ENCODE measurements at regions not wholly inside any gene's neighbourhood (a gene's known extent, or its start where the extent isn't known, plus 50 kb on each side); places are given as distances from the start of the nearest gene placed in this dataset.

DNA sequence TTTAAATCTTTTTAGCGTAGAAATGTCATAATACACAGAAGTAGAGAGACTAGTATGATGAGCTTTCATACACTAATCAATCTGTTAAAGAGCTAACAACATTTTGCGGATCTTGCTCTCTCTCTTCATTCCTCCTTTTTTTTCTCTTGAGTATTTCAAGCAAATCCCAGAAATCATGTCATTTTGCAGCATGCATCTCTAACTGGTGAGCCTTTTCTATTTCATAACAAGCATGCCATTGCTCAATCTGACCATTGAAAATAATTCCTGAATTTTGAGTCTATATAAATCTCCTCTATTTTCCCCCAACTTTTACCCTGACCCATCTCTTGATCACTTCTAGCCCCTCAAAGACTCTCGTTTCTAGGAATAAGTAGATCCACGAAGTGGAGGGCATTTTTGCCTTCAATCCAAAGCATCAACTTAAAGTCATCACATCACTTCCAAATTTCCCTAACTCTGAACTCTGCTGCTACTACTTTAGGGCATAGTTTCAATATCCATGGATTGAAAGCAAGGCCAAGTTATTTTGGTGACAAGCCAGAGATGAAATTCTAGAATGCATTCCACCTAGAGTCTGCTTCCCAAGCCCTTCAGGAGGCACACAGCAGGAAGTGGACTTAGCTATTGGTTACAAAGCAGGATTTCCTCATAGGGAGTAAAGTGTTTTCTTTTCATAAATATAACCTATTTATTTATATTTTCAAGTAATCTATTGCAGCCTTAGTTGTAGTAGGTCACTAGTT, 253.5 kb upstream of the ZPLD1 start:
- WGBS: 86% methylated on average over 4 of the region's 4 CpGs
- peak overlapping the region in 1 of 2 donors; percentile 16 for H3K27ac ChIP-seq
- TF ChIP-seq, protein P1, sequence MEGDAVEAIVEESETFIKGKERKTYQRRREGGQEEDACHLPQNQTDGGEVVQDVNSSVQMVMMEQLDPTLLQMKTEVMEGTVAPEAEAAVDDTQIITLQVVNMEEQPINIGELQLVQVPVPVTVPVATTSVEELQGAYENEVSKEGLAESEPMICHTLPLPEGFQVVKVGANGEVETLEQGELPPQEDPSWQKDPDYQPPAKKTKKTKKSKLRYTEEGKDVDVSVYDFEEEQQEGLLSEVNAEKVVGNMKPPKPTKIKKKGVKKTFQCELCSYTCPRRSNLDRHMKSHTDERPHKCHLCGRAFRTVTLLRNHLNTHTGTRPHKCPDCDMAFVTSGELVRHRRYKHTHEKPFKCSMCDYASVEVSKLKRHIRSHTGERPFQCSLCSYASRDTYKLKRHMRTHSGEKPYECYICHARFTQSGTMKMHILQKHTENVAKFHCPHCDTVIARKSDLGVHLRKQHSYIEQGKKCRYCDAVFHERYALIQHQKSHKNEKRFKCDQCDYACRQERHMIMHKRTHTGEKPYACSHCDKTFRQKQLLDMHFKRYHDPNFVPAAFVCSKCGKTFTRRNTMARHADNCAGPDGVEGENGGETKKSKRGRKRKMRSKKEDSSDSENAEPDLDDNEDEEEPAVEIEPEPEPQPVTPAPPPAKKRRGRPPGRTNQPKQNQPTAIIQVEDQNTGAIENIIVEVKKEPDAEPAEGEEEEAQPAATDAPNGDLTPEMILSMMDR (IDR thresholded peaks at IDR 0.05): no peak
- no peak for TF ChIP-seq POLR2A (IDR thresholded peaks at IDR 0.05)
- no peak for TF ChIP-seq POLR2AphosphoS5 (IDR thresholded peaks at IDR 0.05)
- H3K4me1 ChIP-seq (replicated peaks): no peaks in the 10 kb centered on the region
- H3K4me3 ChIP-seq: no peak overlapping the region
- DNase-seq (ENCODE audit: low spot score): no peak
- intact Hi-C loops (cut with DNase I): no loop called here
- H3K27me3 ChIP-seq (replicated peaks; ENCODE audit: insufficient read depth): no peaks in the 10 kb centered on the region
- H3K9me3 ChIP-seq: no peaks in the 10 kb centered on the region
- H3K36me3 ChIP-seq: no peaks in the 10 kb centered on the region

DNA sequence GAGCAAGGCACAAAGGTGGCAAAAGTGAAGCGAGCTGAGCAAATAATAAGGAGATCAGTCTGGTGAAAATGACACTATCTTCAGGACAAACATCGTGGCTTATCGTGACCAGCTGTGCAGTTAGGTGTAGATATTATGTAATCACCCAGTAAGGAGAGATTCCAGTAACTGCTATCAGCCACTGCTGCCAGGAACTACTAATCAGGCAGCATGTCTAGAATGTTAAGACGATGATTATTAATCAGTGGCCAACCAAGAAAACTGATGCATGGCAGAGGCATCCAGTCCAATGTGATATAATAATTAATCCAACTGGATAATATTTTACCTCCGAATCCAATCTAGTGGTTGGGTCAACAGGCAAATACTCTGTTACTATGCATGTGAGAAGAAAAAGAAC, 252.7 kb upstream of the ZPLD1 start:
- 65% methylated on average over 5 of the region's 5 CpGs for WGBS
- Histone ChIP-seq H3K27ac (no peak overlapping the region), H3K4me3 (no peak overlapping the region), H3K9me3 (no peaks in the 10 kb centered on the region), H3K27me3 (replicated peaks; ENCODE audit: insufficient read depth) (no peaks in the 10 kb centered on the region), H3K4me1 (replicated peaks) (no peaks in the 10 kb centered on the region), H3K36me3 (no peaks in the 10 kb centered on the region)
- intact Hi-C loops (cut with DNase I): no loop called here
- TF ChIP-seq, protein P1 (IDR thresholded peaks at IDR 0.05): no peak
- no peak for TF ChIP-seq POLR2AphosphoS5 (IDR thresholded peaks at IDR 0.05)
- DNase-seq (ENCODE audit: low spot score): no peak

DNA sequence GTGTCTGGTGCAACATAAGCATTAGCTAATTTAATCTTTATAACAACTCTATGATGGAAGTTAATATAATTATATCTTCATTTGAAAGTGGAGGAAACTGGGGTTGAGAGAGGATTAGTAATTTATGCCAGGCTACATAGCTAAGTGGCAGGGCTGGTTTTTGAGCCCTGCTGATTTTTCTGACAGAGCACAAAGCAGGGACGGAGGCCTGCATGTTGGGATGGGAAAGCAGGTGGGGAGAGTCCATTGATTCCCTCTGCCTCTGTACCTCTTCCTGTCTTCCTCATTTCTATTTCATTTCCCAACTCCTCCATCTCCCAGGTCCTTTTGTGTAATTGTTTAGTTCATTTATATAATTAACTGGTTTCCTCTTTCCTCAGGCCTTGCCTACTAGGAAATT, 251.6 kb upstream of the ZPLD1 start:
- no peaks in the 10 kb centered on the region for H3K4me1 ChIP-seq (replicated peaks)

DNA sequence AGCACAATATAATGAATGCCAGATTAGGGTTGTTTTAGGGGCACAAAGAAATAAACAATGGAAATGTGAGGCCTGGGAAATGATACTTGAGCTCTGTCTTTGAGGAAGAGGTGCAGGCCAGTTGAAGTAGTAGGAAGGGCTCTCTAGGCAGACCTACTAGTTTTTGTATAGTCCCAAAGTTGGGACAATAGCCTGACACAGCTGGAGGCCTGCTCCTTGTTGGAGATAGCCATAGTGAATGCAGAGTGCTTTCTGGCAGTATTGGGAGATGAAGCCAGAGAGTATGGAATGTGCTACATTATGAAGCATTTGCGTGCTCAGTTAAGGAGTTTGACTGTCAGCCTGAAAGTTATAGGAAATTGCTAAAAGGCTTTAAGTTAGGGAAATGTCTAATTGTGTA, 251.2 kb upstream of the ZPLD1 start:
- no peak for DNase-seq (ENCODE audit: low spot score)
- WGBS: 100% methylated on average over 1 of the region's 1 CpG
- no peaks in the 10 kb centered on the region for H3K9me3 ChIP-seq
- intact Hi-C loops (cut with DNase I): no loop called here
- no peak overlapping the region for H3K27ac ChIP-seq
- H3K4me3 ChIP-seq: no peak overlapping the region
- no peaks in the 10 kb centered on the region for H3K27me3 ChIP-seq (replicated peaks; ENCODE audit: insufficient read depth)
- H3K4me1 ChIP-seq (replicated peaks): no peaks in the 10 kb centered on the region
- H3K36me3 ChIP-seq: no peaks in the 10 kb centered on the region
- TF ChIP-seq, protein P1 (IDR thresholded peaks at IDR 0.05): no peak
- no peak for TF ChIP-seq POLR2A (IDR thresholded peaks at IDR 0.05)
- TF ChIP-seq POLR2AphosphoS5 (IDR thresholded peaks at IDR 0.05): no peak

More for the DNA sequence above, 251.6 kb upstream of the ZPLD1 start:
- no peak for DNase-seq (ENCODE audit: low spot score)
- intact Hi-C loops (cut with DNase I): no loop called here
- WGBS: 94% methylated on average over 1 of the region's 1 CpG
- Histone ChIP-seq H3K27me3 (replicated peaks; ENCODE audit: insufficient read depth) (no peaks in the 10 kb centered on the region), H3K4me3 (no peak overlapping the region), H3K27ac (no peak overlapping the region), H3K9me3 (no peaks in the 10 kb centered on the region), H3K36me3 (no peaks in the 10 kb centered on the region)
- no peak for TF ChIP-seq POLR2AphosphoS5 (IDR thresholded peaks at IDR 0.05)
- TF ChIP-seq, protein P1 (IDR thresholded peaks at IDR 0.05): no peak
- TF ChIP-seq POLR2A (IDR thresholded peaks at IDR 0.05): no peak

DNA sequence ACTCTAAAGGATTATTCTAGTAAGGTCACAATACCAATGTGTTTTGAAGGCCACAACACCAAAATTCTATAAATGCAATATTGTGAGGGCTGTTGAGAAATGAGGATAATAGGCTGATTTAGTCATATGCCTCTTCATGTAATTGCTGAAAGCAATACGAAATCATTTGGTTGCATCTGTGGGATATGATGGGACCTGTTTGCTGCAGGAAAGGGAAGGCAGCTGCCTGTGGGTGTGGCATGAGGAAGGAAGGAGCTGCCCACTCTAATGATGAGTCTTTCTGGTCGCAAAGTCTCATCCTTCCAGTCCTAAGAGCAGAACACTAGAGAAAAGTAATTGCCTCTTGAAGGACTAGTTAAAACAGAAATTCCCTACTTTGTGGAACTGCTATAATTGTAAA, 245.3 kb upstream of the ZPLD1 start:
- intact Hi-C loops (cut with DNase I): no loop called here
- TF ChIP-seq, protein P1 (IDR thresholded peaks at IDR 0.05): no peak
- TF ChIP-seq POLR2A (IDR thresholded peaks at IDR 0.05): no peak
- Histone ChIP-seq H3K36me3 (no peaks in the 10 kb centered on the region), H3K27ac (no peak overlapping the region), H3K4me3 (no peak overlapping the region), H3K4me1 (replicated peaks) (no peaks in the 10 kb centered on the region), H3K27me3 (replicated peaks; ENCODE audit: insufficient read depth) (no peaks in the 10 kb centered on the region), H3K9me3 (no peaks in the 10 kb centered on the region)
- WGBS: 71% methylated on average over 2 of the region's 2 CpGs
- DNase-seq (ENCODE audit: low spot score): no peak
